ENCODE measurements at regions not wholly inside any gene's neighbourhood (a gene's known extent, or its start where the extent isn't known, plus 50 kb on each side); places are given as distances from the start of the nearest gene placed in this dataset.

DNA sequence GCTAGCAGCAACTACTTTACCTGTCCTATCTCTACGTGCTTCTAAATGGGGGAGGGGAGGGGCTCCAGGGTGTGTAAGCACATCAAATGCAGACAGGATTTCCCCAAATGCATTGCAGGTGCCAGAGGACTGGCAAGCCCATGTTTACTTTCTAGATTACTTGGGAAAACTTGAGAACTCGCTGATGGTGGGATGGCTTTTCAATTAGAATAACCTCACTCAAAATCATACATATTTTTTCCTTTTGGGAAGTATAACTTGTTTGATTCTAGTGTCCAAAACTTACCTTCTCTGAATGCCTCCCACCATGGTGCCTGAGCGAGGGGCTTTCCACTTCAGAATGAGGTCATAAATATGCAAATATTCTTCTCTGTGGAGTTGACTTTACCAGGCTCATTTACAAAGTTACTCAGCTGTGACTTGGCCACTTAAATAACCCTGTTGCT lies 191.3 kb upstream of the RHOBTB1 start:
- peaks cover 11% of the 10 kb centered on the region for H3K4me1 ChIP-seq (ENCODE audit: insufficient read depth, low read length)
- intact Hi-C loops (cut with micrococcal nuclease), result no loop called here
- no peaks in the 10 kb centered on the region for H3K9me3 ChIP-seq (ENCODE audit: low read length)
- H4K20me1 ChIP-seq (ENCODE audit: low read length), result no peaks in the 10 kb centered on the region
- ChIA-PET CTCF (no interaction called here), POLR2A (ENCODE audit: unreplicated experiment) (no interaction called here)
- H3K36me3 ChIP-seq (ENCODE audit: low read depth, low read length), result no peaks in the 10 kb centered on the region
- H2AFZ ChIP-seq (ENCODE audit: low read length), result no peak overlapping the region
- DNase-seq (no peak), ATAC-seq (no peak)
- no peak overlapping the region for H3K9ac ChIP-seq (ENCODE audit: low read length)
- H3K9me2 ChIP-seq (replicated peaks; ENCODE audit: low read length), result no peaks in the 10 kb centered on the region
- H3K27me3 ChIP-seq (ENCODE audit: low read length), result no peaks in the 10 kb centered on the region
- BruUV-seq (replicated peaks), result no TSS peak
- no peak overlapping the region for H3K4me2 ChIP-seq (ENCODE audit: low read length)
- H3K79me2 ChIP-seq (ENCODE audit: low read length), result no peaks in the 10 kb centered on the region
- no peak overlapping the region for H3K4me3 ChIP-seq (ENCODE audit: low read length)
- TF ChIP-seq EZH2 (IDR thresholded peaks at IDR 0.05; ENCODE audit: low read length, unreplicated experiment) (no peak), EZH2phosphoT487 (IDR thresholded peaks at IDR 0.05; ENCODE audit: borderline replicate concordance, low read length) (no peak)
- TF ChIP-seq, protein P1, sequence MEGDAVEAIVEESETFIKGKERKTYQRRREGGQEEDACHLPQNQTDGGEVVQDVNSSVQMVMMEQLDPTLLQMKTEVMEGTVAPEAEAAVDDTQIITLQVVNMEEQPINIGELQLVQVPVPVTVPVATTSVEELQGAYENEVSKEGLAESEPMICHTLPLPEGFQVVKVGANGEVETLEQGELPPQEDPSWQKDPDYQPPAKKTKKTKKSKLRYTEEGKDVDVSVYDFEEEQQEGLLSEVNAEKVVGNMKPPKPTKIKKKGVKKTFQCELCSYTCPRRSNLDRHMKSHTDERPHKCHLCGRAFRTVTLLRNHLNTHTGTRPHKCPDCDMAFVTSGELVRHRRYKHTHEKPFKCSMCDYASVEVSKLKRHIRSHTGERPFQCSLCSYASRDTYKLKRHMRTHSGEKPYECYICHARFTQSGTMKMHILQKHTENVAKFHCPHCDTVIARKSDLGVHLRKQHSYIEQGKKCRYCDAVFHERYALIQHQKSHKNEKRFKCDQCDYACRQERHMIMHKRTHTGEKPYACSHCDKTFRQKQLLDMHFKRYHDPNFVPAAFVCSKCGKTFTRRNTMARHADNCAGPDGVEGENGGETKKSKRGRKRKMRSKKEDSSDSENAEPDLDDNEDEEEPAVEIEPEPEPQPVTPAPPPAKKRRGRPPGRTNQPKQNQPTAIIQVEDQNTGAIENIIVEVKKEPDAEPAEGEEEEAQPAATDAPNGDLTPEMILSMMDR (conservative IDR thresholded peaks at IDR 0.05; ENCODE audit: low read depth, low read length), result no peak
- no peak overlapping the region for H3K27ac ChIP-seq (ENCODE audit: low read length)
- no peaks in the 10 kb centered on the region for H3F3A ChIP-seq (ENCODE audit: low read length, unreplicated experiment)

- POLR2A ChIA-PET (ENCODE audit: unreplicated experiment), result no interaction called here
- H3F3A ChIP-seq (ENCODE audit: low read length, unreplicated experiment), result no peaks in the 10 kb centered on the region
- H4K20me1 ChIP-seq (ENCODE audit: low read length), result no peaks in the 10 kb centered on the region
- H3K4me2 ChIP-seq (ENCODE audit: low read length), result no peak overlapping the region
- TF ChIP-seq, protein P1 (conservative IDR thresholded peaks at IDR 0.05; ENCODE audit: low read depth, low read length), result no peak
- TF ChIP-seq EZH2phosphoT487 (IDR thresholded peaks at IDR 0.05; ENCODE audit: borderline replicate concordance, low read length) (no peak), EZH2 (IDR thresholded peaks at IDR 0.05; ENCODE audit: low read length, unreplicated experiment) (no peak)
- ATAC-seq (peak; percentile 46; the same call in 1 of the 2 replicates), DNase-seq (peak; percentile 48)
- no TSS peak for BruUV-seq (replicated peaks)
- H3K9ac ChIP-seq (ENCODE audit: low read length), result no peak overlapping the region
- no peaks in the 10 kb centered on the region for H3K36me3 ChIP-seq (ENCODE audit: low read depth, low read length)
- CTCF ChIA-PET, result no interaction called here
- H3K27me3 ChIP-seq (ENCODE audit: low read length), result no peaks in the 10 kb centered on the region
- H3K4me3 ChIP-seq (ENCODE audit: low read length), result no peak overlapping the region
- intact Hi-C loops (cut with micrococcal nuclease), result no loop called here
- H3K79me2 ChIP-seq (ENCODE audit: low read length), result no peaks in the 10 kb centered on the region
- H3K9me2 ChIP-seq (replicated peaks; ENCODE audit: low read length), result no peaks in the 10 kb centered on the region
- H3K4me1 ChIP-seq (ENCODE audit: insufficient read depth, low read length), result no peaks in the 10 kb centered on the region
- no peak overlapping the region for H2AFZ ChIP-seq (ENCODE audit: low read length)
- no peak overlapping the region for H3K27ac ChIP-seq (ENCODE audit: low read length)
- H3K9me3 ChIP-seq (ENCODE audit: low read length), result no peaks in the 10 kb centered on the region
Measured at GRCh38 chr10:61130366-61130765, 186.4 kb upstream of the RHOBTB1 start.

GRCh38 chr10:61128196-61128595 lies 184.2 kb upstream of the RHOBTB1 start:
- no peak for DNase-seq
- no peak overlapping the region for H2AFZ ChIP-seq (ENCODE audit: low read length)
- H3K4me3 ChIP-seq (ENCODE audit: low read length), result no peak overlapping the region
- no peaks in the 10 kb centered on the region for H4K20me1 ChIP-seq (ENCODE audit: low read length)
- H3K9ac ChIP-seq (ENCODE audit: low read length), result no peak overlapping the region
- no peak overlapping the region for H3K4me2 ChIP-seq (ENCODE audit: low read length)
- no peaks in the 10 kb centered on the region for H3K9me3 ChIP-seq (ENCODE audit: low read length)
- TF ChIP-seq EZH2 (IDR thresholded peaks at IDR 0.05; ENCODE audit: low read length, unreplicated experiment) (no peak), EZH2phosphoT487 (IDR thresholded peaks at IDR 0.05; ENCODE audit: borderline replicate concordance, low read length) (no peak)
- TF ChIP-seq, protein P1 (conservative IDR thresholded peaks at IDR 0.05; ENCODE audit: low read depth, low read length), result no peak
- no peaks in the 10 kb centered on the region for H3K4me1 ChIP-seq (ENCODE audit: insufficient read depth, low read length)
- POLR2A ChIA-PET (ENCODE audit: unreplicated experiment), result no interaction called here
- no peak overlapping the region for H3K27ac ChIP-seq (ENCODE audit: low read length)
- no peaks in the 10 kb centered on the region for H3K9me2 ChIP-seq (replicated peaks; ENCODE audit: low read length)
- H3F3A ChIP-seq (ENCODE audit: low read length, unreplicated experiment), result no peaks in the 10 kb centered on the region
- H3K36me3 ChIP-seq (ENCODE audit: low read depth, low read length), result no peaks in the 10 kb centered on the region
- CTCF ChIA-PET, result interaction anchor here (0.7 kb wide), 1 partner anchor 62 kb away, joined by 6 read pairs; no protein-coding TSS in a partner anchor
- no peak for ATAC-seq
- BruUV-seq (replicated peaks), result no TSS peak
- H3K79me2 ChIP-seq (ENCODE audit: low read length), result no peaks in the 10 kb centered on the region
- H3K27me3 ChIP-seq (ENCODE audit: low read length), result no peaks in the 10 kb centered on the region
- intact Hi-C loops (cut with micrococcal nuclease), result no loop called here
